GM18868 (cell line): ENCODE measurements at regions not wholly inside any gene's neighbourhood (a gene's known extent, or its start where the extent isn't known, plus 50 kb on each side); places are given as distances from the start of the nearest gene placed in this dataset.
A peak's percentile ranks its signal among the peaks of the same experiment; 100 is the strongest.

ENCODE experiments used
- ATAC-seq: cut with Tn5 transposase; IDR thresholded peaks from one replicate; pipeline ENCODE4 v1.9.1; 2021; ENCODE audit warnings: mild to moderate bottlenecking, moderate library complexity; ENCODE audit not compliant: unreplicated experiment

GRCh38 chr2:165033402-165033801 lies 78.1 kb upstream of the SLC38A11 start:
- no peak for ATAC-seq

GRCh38 chr2:165032559-165032958 lies 77.2 kb upstream of the SLC38A11 start:
- no peak for ATAC-seq

DNA sequence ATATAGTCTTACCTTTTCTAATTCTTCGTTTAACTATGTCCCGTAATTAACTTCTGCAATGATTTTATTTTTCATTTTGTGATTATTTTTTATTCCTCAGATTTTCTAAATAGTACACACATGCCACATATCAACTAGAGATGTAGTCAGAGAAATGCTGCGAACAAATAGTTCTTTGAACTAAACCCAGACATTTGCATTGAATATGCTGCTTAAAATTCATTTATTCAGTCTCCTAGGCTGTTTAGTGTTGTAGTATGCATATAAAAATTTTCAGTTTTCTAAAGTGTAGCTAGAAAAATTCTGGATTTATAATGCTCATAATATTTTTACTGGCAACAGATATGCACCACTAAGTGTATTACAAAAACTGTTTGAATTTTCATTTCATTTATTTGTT lies 68.9 kb upstream of the SLC38A11 start:
- ATAC-seq = no peak

DNA sequence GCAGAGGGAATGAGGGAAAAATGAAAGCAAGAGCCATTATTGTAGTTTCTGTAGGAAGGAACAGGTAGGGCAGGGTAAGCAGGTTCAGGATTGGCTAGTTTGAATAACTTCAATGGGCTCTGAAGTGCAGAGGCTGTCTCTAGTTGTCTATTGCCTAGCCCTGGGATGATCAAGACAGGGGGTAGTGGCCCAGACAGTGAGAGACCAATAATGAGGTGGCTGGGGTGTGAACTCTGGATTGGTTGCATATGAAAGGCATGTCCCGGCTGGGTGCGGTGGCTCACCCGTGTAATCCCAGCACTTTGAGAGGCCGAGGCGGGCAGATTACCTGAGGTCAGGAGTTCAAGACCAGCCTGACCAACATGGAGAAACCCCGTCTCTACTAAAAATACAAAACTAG lies 67.5 kb upstream of the SLC38A11 start:
- ATAC-seq = no peak

- no peak for ATAC-seq
Measured at GRCh38 chr2:165017966-165018596, 62.8 kb upstream of the SLC38A11 start.

GRCh38 chr2:165016772-165017411 lies 61.6 kb upstream of the SLC38A11 start:
- ATAC-seq = peak; percentile 67

GRCh38 chr2:165015052-165015642 lies 59.8 kb upstream of the SLC38A11 start:
- ATAC-seq = peak; percentile 86

- no peak for ATAC-seq
Measured at GRCh38 chr2:165013944-165014619, 58.8 kb upstream of the SLC38A11 start.

DNA sequence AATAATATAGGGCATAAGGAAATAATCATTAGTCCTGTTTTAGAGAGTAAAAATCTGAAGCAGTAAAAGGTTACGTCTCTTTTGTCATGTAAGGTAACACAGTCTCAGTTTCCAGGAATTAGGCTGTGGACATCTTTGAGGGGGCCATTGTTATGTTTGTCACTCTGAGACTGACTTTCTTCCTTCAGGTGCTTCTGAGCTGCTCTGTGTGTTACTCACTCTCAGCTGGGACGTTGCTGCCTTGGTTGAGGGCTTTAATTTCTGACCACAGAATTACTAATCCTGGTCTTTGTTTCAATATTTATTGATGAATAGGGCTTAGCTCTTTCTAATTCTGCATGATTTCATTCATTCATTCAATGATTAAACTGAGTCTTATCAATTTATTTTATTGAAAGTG lies 55.9 kb upstream of the SLC38A11 start:
- ATAC-seq = no peak

DNA sequence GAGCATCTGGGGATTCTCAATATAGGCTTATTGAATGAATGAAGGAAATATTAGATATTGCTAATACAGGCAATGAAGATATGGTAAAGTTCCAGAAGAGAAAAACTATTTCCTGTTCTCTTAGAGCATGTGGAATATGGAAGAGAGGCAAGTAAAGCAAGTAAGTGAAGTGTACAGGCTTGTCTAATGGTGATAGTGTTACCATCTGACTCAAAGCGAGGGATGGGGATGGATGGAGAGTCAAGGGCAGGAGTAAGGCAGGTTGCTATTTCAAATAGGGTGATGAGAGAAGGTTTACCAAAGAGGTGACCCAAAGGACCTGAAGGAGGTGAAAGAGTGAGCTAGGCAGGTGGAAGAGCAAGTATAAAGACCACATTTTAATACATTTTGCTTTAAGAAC lies 55.2 kb upstream of the SLC38A11 start:
- ATAC-seq = no peak

DNA sequence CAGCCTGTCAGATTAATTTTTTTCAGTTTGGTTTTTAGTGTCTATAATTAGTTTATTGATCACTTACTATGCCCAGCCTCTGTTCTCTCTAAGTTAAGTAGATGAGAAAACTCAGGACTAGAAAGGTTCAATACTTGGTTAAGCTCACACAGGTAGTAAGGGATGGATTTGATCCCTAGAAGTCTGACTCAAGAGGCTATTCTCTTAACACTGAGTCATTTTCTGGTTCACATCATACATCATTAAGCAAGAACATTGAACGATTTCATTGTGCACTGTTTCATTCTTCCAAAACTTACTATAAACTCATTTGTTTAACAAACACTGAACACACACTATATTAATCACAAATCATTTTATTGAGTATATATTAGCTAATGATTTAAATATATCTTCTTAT lies 54.1 kb upstream of the SLC38A11 start:
- no peak for ATAC-seq

GRCh38 chr2:165008730-165009315 lies 53.5 kb upstream of the SLC38A11 start:
- no peak for ATAC-seq

DNA sequence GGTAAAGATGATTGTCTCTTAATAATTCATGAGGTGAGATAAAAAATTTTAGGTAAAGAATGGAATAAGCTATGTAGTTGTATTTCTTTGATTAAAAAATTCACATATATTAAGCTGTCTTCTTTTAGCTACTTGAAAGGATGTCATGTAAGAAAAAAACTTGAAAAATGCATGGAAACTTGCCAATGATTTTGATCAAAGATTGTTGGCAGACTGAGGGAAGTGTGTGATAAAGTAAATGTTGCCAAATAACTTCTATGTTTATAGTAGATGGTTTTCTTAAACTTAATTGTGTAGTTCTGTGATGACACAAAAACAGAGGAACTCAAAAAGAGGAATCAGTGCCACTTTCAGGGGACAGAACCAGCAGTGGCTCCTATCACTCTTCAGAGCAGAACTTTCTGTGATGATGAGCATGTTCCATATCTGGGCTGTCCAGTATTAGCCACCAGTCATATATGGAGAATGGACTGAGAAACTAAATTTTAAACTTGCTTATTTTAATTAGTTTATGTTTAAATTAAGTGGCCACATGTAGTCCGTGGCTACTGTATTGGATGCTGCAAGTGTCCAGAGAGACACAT lies 51.9 kb upstream of the SLC38A11 start:
- ATAC-seq = no peak
